ENCODE measurements at regions not wholly inside any gene's neighbourhood (a gene's known extent, or its start where the extent isn't known, plus 50 kb on each side); places are given as distances from the start of the nearest gene placed in this dataset.
A peak's percentile ranks its signal among the peaks of the same experiment; 100 is the strongest.

DNA sequence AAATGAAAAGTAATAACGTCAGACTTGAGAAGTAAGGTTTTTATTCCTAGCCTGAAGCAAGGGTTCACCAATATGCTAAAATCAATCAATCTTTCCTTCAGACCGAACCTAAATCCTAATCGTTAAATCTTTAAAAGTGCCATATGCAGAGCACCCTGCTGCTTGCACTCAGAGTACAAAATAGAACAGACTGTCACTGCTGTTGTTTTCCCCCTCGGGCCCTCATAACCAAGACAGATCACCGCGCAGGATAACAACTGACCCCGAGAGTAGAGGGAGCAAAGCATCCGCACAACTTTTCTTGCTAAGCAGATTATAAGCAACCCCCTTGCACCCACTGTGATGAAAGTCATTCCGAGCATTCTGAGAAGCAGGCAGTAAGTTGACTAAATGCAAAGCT, 550.9 kb upstream of the NDST4 start:
- intact Hi-C loops (cut with micrococcal nuclease), result no loop called here
- Histone ChIP-seq H3K27ac (ENCODE audit: low read depth in 1 of 2, low read length in 2 of 2) (no peak overlapping the region), H3K9ac (ENCODE audit: insufficient read depth, low read length, poor library complexity, severe bottlenecking) (no peak overlapping the region), H3K4me2 (replicated peaks; ENCODE audit: extremely low read depth, low read length, poor library complexity, severe bottlenecking) (no peak overlapping the region), H3K36me3 (replicated peaks in 1 of 2; ENCODE audit: control insufficient read depth in 1 of 2, insufficient read depth in 2 of 2, low read length in 2 of 2) (no peaks in the 10 kb centered on the region), H4K20me1 (ENCODE audit: insufficient read depth, low read length) (no peaks in the 10 kb centered on the region), H3K4me1 (ENCODE audit: control insufficient read depth in 1 of 2, insufficient read depth in 2 of 2, low read length in 2 of 2) (no peaks in the 10 kb centered on the region), H3K4me3 (replicated peaks in 1 of 3; ENCODE audit: low read depth in 2 of 3, low read length in 3 of 3) (no peak overlapping the region), H3K27me3 (ENCODE audit: control insufficient read depth in 2 of 2, insufficient read depth in 2 of 2, low read length in 2 of 2) (no peaks in the 10 kb centered on the region), H3K79me2 (ENCODE audit: insufficient read depth, low read length) (no peaks in the 10 kb centered on the region), H2AFZ (ENCODE audit: insufficient read depth, low read depth, low read length, poor library complexity, severe bottlenecking) (no peak overlapping the region), H3K9me3 (replicated peaks in 1 of 2; ENCODE audit: control insufficient read depth in 1 of 2, insufficient read depth in 1 of 2, low read length in 2 of 2) (peaks cover 0 to 3% of the 10 kb centered on the region in 2 donors)
- no peak overlapping the region for H3K4me3 Mint-ChIP-seq
- H3K9me3 Mint-ChIP-seq, result peaks cover 0 to 2% (median 0%) of the 10 kb centered on the region in 7 donors
- H3K36me3 Mint-ChIP-seq, result no peaks in the 10 kb centered on the region
- TF ChIP-seq, protein P1, sequence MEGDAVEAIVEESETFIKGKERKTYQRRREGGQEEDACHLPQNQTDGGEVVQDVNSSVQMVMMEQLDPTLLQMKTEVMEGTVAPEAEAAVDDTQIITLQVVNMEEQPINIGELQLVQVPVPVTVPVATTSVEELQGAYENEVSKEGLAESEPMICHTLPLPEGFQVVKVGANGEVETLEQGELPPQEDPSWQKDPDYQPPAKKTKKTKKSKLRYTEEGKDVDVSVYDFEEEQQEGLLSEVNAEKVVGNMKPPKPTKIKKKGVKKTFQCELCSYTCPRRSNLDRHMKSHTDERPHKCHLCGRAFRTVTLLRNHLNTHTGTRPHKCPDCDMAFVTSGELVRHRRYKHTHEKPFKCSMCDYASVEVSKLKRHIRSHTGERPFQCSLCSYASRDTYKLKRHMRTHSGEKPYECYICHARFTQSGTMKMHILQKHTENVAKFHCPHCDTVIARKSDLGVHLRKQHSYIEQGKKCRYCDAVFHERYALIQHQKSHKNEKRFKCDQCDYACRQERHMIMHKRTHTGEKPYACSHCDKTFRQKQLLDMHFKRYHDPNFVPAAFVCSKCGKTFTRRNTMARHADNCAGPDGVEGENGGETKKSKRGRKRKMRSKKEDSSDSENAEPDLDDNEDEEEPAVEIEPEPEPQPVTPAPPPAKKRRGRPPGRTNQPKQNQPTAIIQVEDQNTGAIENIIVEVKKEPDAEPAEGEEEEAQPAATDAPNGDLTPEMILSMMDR (IDR thresholded peaks at IDR 0.05), result no peak
- DNase-seq, result no peak
- peak overlapping the region in 1 of 7 donors; percentile 40 for H3K27ac Mint-ChIP-seq
- H3K27me3 Mint-ChIP-seq (ENCODE audit: low read depth in 3 of 3), result no peaks in the 10 kb centered on the region
- H3K4me1 Mint-ChIP-seq, result no peaks in the 10 kb centered on the region
- 78% methylated on average over 3 of the region's 9 CpGs for WGBS (ENCODE audit: insufficient coverage)

- Histone ChIP-seq H3K79me2 (ENCODE audit: insufficient read depth, low read length) (no peaks in the 10 kb centered on the region), H3K4me3 (replicated peaks in 1 of 3; ENCODE audit: low read depth in 2 of 3, low read length in 3 of 3) (no peak overlapping the region), H2AFZ (ENCODE audit: insufficient read depth, low read depth, low read length, poor library complexity, severe bottlenecking) (no peak overlapping the region), H3K36me3 (replicated peaks in 1 of 2; ENCODE audit: control insufficient read depth in 1 of 2, insufficient read depth in 2 of 2, low read length in 2 of 2) (no peaks in the 10 kb centered on the region), H3K9me3 (replicated peaks in 1 of 2; ENCODE audit: control insufficient read depth in 1 of 2, insufficient read depth in 1 of 2, low read length in 2 of 2) (no peaks in the 10 kb centered on the region), H4K20me1 (ENCODE audit: insufficient read depth, low read length) (no peaks in the 10 kb centered on the region), H3K27me3 (ENCODE audit: control insufficient read depth in 2 of 2, insufficient read depth in 2 of 2, low read length in 2 of 2) (no peaks in the 10 kb centered on the region), H3K4me2 (replicated peaks; ENCODE audit: extremely low read depth, low read length, poor library complexity, severe bottlenecking) (no peak overlapping the region), H3K9ac (ENCODE audit: insufficient read depth, low read length, poor library complexity, severe bottlenecking) (no peak overlapping the region), H3K4me1 (ENCODE audit: control insufficient read depth in 1 of 2, insufficient read depth in 2 of 2, low read length in 2 of 2) (no peaks in the 10 kb centered on the region), H3K27ac (ENCODE audit: low read depth in 1 of 2, low read length in 2 of 2) (no peak overlapping the region)
- Mint-ChIP-seq H3K36me3 (no peaks in the 10 kb centered on the region), H3K4me3 (no peak overlapping the region), H3K4me1 (no peaks in the 10 kb centered on the region), H3K27me3 (ENCODE audit: low read depth in 3 of 3) (no peaks in the 10 kb centered on the region), H3K27ac (no peak overlapping the region), H3K9me3 (no peaks in the 10 kb centered on the region)
- no peak for DNase-seq
- WGBS (ENCODE audit: insufficient coverage), result 100% methylated on average over 1 of the region's 3 CpGs
- intact Hi-C loops (cut with micrococcal nuclease), result no loop called here
- TF ChIP-seq, protein P1 (IDR thresholded peaks at IDR 0.05), result no peak
Observed at GRCh38 chr4:115660465-115660864, 547.0 kb upstream of the NDST4 start.

All from CD14-positive monocyte (primary cell).